Epithelial cell of proximal tubule (primary cell): ENCODE measurements at regions not wholly inside any gene's neighbourhood (a gene's known extent, or its start where the extent isn't known, plus 50 kb on each side); places are given as distances from the start of the nearest gene placed in this dataset.
"Not testable (repeated sequence)": the region's sequence is repeated elsewhere in the genome, so short reads cannot be mapped to it uniquely, and the experiment has no call there.

Experiments
- DNase-seq: peaks from one replicate; pipeline ENCODE4 v3.0.0-alpha.2; 2011; ENCODE audit warnings: low read depth
- H3K4me3 ChIP-seq: 2 replicates; pipeline ENCODE4 v1.5.1; 2011; ENCODE audit warnings: low read depth, mild to moderate bottlenecking, low read length
- TF ChIP-seq, protein P1 (sequence below): conservative IDR thresholded peaks from 2 replicates; pipeline ENCODE4 v1.5.1; 2012; ENCODE audit warnings: low read depth, mild to moderate bottlenecking, low read length

DNA sequence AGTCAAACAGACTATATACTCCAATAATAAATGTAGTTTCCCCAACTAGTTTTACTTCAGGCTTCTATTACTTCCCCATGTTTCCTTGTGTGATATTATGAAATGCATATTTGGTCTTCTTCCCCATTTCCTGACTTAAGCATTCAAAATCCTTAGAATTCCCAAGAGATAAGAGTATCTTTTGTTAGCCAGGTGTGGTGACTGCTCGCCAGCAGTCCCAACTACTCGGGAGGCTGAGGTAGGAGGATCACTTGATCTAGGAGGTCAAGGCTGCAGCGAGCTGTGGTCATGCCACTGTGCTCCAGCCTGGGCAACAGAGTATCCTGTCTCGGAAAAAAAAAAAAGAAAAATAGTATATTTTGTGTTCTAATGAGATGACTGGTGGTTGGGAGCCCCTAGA lies 72.7 kb upstream of the UBE2E2 start:
- no peak for DNase-seq
- TF ChIP-seq, protein P1, sequence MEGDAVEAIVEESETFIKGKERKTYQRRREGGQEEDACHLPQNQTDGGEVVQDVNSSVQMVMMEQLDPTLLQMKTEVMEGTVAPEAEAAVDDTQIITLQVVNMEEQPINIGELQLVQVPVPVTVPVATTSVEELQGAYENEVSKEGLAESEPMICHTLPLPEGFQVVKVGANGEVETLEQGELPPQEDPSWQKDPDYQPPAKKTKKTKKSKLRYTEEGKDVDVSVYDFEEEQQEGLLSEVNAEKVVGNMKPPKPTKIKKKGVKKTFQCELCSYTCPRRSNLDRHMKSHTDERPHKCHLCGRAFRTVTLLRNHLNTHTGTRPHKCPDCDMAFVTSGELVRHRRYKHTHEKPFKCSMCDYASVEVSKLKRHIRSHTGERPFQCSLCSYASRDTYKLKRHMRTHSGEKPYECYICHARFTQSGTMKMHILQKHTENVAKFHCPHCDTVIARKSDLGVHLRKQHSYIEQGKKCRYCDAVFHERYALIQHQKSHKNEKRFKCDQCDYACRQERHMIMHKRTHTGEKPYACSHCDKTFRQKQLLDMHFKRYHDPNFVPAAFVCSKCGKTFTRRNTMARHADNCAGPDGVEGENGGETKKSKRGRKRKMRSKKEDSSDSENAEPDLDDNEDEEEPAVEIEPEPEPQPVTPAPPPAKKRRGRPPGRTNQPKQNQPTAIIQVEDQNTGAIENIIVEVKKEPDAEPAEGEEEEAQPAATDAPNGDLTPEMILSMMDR, result no peak
- H3K4me3 ChIP-seq, result no peak overlapping the region

DNA sequence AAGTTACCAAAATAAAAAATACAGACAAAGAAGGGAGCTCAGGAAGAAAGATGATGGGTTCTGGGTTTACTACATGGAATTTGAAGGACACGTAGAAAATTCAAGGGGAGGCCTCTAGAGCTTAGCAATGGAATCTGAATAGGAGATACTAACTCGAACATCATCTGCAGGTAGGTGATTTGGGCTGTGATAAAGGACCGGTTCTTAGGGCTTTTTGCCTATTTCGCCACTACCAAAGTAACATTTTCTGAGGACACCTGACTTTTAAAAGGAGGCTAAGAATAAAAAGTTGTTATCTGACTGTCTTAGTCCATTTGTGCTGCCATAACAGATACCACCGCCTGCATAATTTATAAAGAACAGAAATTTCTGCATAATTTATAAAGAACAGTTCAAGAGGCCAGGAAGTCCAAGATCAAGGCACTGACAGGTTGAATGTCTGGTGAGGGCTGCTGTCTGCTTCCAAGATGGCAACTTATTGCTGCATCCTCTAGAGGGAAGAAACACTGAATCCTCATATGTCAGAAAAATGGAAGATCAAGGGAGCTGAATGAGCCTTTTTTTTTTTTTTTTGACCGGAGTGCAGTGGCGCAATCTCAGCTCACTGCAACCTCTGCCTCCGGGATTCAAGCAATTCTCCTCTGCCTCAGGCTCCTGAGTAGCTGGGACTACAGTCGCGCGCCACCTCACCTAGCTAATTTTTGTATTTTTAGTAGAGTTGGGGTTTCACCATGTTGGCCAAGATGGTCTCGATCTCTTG lies 67.9 kb upstream of the UBE2E2 start:
- H3K4me3 ChIP-seq, result no peak overlapping the region
- DNase-seq, result no peak
- TF ChIP-seq, protein P1, result no peak

DNA sequence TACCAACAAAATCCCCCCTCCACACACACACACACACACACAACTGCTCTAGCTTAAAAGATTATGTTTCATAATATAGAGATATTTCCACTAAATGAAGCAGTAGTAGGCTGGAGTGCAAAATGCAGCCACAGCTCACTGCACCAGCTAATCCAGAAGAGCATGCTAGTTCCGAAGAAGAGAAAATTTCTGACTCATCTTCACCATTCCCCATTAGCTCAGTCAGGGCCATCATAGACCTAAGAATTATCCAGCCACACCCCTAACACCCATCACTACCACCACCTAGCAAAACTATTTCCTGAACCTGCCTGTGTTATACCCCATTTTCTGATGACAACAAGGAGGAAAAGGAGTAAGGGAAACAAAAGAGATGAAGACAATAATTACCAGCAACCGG lies 67.1 kb upstream of the UBE2E2 start:
- DNase-seq, result no peak

DNA sequence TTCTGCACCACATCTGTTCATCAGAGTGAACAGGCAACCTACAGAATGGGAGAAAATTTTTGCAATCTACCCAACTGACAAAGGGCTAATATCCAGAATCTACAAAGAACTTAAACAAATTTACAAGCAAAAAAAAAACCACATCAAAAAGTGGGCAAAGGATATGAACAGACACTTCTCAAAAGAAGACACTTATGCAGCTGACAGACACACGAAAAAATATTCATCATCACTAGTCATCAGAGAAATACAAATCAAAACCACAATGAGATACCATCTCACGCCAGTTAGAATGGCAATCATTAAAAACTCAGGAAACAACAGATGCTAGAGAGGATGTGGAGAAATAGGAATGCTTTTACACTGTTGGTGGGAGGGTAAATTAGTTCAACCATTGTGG lies 59.1 kb upstream of the UBE2E2 start:
- not testable (repeated sequence) for H3K4me3 ChIP-seq, DNase-seq

More for the DNA sequence above, 67.1 kb upstream of the UBE2E2 start:
- TF ChIP-seq, protein P1, result no peak
- H3K4me3 ChIP-seq, result no peak overlapping the region

DNA sequence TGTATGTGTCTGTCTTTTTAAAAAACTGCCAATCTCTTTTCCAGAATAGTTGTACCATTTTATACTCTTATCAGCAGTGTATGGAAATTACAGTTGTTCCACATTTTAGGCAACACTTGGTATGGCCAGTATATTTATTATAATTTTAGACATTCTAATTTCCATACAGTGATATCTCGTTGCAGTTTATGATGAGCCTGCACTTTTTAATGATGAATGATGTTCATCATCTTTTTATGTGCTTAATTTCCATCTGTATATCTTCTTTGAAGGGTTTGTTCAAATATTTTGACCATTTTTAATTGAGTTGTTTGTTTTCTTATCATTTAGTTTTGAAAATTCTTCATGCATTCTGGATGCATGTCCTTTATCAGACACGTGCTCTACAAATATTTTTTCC lies 57.0 kb upstream of the UBE2E2 start:
- TF ChIP-seq, protein P1, result no peak
- H3K4me3 ChIP-seq, result no peak overlapping the region
- DNase-seq, result no peak

DNA sequence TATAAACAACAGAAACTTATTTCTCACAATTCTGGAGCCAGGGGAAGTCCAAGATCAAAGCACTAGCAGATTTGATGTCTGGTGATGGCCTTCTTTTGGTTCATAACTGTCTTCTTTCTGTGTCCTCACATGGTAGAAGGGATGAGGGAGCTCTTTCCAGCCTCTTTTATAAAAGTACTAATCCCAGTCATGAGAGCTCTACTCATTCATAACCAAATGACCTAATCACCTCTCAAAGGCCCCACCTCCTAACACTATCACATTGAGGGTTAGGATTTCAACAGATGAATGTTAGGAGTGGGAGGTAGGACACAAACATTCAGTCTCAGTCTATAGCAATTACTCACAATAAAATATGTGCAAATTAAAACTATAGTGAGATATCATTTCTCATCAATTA lies 50.1 kb upstream of the UBE2E2 start:
- H3K4me3 ChIP-seq, result no peak overlapping the region
- TF ChIP-seq, protein P1, result no peak
- DNase-seq, result no peak
